Activated T-helper 1 cell treated with anti-CD3 and anti-CD28 coated beads, Interleukin-2, amount 50 U/mL, for 16 hours (primary cell): ENCODE measurements at regions not wholly inside any gene's neighbourhood (a gene's known extent, or its start where the extent isn't known, plus 50 kb on each side); places are given as distances from the start of the nearest gene placed in this dataset.
"Not testable (repeated sequence)": the region's sequence is repeated elsewhere in the genome, so short reads cannot be mapped to it uniquely, and the experiment has no call there.

Experiments used
- DNase-seq, 2 donors: peaks; one replicate each; pipeline ENCODE4 v3.0.0-alpha.2; 2020; ENCODE audit warnings: low read depth in 1 of 2, low spot score in 1 of 2

DNA sequence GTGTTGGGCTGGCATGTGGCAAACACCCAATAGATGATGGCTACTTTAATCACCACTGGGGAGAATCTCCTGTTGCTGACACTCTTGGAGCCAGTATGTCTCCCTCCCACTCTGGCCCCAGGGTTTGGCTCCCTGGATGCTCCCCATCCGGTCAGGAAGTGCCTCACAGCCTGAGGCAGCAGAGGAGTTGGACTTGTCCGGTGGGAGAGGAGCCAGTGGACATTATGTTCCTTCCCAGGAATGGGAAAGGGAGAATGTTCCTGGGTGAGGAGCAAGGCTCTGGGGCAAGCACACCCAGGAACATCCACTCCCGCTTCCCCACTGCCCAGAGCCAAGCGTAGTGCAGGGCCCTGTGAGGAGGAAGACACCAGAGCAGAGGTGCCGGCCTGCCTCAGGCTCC lies 84.6 kb upstream of the NAV2 start:
- no peak for DNase-seq

DNA sequence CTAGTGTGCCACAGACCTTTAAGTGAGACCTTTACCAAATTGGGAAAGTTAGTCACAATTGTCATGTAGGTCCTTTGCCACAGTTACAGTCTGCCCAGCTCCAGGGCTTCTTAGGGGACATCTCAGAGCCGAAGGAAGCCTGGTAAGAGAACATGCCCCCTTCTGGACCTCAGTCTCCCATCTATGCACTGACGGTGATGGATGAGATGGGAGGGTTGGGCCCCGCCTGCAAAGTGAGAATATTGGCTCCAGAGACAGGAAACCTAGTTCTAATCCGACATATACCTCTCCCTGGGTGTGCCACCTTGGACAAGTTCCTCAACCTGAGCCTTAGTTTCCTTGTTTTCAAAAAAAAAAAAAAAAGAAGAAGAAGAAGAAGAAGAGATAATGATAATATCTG lies 85.1 kb upstream of the NAV2 start:
- DNase-seq: no peak

DNA sequence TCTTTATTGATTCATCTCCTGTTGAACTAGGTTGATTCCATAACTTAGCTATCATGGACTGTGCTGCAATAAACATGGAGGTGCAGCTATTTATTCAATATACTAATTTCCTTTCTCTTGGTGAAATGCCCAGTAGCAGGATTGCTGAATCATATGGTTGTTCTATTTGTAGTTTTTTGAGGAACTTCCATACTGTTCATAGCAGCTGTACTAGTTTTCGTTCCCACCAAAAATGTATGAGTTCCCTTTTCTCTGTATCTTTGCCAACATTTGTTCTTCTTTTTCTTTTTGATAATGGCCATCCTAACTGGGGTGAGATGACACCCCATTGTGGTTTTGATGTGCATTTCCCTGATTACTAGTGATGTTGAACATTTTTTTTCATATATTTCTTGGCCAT lies 87.2 kb upstream of the NAV2 start:
- DNase-seq: no peak

DNA sequence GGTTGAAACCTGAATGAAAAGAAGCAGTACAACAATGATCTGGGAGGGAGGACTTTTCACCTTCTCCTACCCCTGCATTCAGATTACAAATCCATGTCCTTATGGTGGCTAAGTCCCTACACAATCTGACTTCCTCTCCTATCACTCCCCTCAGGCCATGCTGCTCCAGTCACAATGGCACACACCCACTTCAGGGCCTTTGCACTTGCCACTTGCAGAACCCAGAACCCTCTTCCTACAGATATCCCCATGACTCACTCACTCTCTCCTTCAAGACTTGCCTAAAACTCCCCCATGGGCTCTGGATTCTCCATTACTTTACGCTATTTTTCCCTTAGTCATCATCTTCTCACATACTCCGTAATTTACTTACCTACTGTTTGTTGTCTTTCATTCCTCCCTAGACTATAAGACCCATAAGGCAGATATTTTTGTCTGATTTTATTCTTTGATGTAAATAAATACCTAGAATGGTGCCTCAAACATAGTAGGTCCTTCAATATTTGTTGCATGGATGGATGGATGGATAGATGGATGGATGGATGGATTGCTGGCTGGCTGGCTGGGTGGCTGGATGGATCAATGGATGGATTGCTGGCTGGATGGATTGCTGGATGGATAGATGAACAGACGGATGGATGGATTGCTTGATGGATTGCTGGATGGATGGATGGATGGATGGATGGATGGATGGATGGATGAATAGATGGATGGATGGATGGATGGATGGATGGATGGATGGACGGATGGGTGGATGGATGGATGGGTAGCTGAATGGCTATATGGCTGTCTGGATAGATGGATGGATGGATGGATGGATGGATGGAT lies 94.7 kb upstream of the NAV2 start:
- no peak for DNase-seq

DNA sequence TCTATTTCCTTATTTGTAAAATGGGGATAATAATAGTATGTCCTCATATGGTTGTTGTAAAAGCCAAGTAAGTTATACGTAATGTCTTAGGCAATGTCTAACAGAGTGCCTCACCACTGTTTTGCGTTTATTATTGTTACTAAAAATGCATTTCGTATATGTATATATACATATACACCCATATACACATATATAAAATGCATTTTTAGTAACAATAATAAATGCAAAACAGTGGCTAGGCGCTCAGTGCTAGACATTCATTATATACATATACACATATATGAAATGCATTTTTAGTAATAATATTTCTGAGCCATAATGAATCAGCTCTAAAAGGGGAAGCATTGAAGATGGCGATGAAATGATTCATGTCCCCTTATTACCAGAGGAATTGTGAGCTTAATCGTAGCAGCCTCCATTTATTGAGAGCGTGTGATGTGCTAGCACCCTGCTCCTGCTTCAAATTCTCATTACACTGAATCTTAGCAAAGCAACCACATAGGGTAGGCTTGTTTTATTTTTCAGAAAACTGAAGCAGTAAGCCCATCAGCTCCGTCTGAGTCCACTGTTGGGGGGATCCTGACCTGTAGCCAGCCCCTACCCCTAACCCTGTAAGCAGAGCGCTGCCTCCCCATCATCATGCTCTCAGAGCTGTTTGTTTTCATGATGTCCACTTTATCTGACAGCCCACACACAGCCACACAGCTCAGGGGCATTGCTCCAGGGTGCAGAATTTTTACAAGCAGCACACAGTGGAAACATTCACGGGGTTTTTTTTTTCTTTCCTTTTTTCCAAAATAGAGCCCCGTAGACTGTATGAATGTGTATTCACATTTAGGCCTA lies 97.1 kb upstream of the NAV2 start:
- no peak for DNase-seq

DNA sequence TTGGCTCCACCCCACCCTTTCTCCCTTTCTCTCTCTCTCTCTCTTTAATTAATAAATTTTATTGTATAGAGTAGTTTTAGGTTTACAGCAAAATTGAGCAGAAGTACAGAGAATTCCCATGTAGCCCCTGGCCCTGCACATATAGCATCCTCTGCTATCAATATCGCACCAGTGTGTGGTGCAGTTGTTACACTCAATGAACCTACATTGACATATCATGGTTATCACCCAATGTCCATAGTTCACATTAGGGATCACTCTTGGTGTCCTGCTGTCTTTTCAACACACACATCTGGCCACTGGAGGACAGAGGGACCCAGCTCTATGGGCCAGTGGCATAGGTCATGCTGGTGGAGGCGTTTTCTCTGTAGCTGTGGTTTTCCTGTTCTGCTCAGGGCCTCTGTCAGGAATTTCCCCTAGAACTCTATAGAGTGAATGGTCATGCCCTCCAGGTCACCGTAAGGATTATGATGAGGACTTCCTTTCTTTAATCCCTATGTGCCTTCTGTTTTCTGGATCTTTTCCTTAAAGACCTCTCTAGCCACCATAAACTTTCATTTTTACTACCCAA lies 98.2 kb upstream of the NAV2 start:
- DNase-seq: no peak

DNA sequence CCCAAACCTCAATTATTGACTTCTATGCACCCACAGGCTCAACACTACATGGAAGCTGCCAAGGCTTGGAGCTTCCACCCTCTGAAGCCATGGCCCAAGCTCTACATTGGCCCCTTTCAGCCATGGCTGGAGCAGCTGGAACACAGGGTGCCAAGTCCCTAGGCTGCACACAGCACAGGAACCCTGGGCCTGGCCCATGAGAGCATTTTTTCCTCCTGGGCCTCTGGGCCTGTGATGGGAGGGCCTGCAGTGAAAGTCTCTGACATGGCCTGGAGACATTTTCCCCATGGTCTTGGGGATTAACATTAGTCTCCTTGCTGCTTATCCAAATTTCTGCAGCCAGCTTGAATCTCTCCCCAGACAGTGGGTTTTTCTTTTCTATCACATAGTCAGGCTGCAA lies 100.6 kb upstream of the NAV2 start:
- DNase-seq: not testable (repeated sequence)

DNA sequence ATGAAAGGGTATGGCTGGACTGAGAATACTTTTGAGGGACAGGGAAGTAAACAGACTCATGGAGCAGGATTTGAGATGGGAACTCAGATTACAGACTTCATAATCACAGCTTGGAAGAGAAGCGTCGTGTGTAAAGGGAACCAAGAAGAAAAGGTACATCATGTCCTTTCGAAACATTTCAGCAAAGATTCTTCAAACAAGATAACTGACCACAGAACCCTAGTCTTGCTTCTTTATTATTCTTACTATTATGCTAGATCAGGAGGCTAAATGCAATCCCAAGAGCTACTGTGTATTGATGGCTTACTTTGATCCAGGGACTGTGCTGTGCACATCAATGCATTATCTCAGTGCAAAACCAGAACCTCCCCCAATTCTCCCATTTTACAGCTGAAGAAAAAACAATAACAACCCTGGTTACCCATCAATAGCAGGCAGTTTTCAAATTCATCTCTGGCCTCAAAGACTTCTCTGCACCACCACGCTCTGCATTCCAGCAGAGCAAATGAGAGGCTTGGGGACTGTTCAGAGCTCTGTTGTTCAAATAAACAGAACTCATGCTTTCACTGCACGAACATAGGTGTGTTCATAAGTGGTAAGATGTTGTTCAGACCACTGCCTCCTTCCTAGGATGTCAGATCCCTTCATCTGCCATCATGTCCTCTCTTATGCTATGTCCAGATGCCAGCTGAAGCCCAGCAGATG lies 104.8 kb upstream of the NAV2 start:
- no peak for DNase-seq

DNA sequence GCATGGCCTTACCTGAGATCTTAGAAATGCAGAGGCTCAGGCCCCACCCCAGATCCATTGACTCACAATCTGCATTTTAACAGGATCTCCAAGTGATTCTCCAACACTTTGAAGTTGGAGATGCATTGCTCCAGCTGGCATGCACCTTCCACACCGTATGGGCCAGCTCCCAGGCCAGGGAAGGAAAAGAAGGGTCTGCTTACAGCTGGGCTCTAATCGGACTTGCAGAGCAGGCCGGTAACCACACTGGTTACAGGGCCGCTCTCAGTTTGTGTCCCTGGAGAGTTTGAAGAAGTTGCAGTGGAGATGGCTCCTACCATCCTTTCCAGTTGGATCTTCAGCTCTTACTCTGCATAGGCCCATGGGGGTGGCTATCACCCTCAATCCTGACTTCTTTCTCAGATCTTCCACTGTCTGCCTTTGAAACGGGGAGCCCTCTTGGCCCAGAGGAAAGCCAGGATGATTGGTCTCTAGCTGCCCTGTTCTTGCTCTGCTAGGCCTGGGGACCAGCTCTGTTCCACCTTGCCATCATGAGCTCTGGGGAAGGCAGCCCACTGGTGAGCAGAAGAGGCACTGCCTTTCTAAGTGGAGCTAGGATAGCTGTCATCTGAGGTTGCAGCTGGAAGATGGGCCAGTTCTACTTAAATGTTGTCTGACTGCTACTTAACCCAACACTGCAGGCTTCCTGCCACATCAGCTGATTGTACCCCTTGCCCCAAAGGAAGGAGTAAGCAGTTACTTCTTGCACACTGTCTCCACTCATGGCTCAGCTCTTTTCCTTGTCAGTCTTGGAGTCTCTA lies 105.6 kb upstream of the NAV2 start:
- no peak for DNase-seq

DNA sequence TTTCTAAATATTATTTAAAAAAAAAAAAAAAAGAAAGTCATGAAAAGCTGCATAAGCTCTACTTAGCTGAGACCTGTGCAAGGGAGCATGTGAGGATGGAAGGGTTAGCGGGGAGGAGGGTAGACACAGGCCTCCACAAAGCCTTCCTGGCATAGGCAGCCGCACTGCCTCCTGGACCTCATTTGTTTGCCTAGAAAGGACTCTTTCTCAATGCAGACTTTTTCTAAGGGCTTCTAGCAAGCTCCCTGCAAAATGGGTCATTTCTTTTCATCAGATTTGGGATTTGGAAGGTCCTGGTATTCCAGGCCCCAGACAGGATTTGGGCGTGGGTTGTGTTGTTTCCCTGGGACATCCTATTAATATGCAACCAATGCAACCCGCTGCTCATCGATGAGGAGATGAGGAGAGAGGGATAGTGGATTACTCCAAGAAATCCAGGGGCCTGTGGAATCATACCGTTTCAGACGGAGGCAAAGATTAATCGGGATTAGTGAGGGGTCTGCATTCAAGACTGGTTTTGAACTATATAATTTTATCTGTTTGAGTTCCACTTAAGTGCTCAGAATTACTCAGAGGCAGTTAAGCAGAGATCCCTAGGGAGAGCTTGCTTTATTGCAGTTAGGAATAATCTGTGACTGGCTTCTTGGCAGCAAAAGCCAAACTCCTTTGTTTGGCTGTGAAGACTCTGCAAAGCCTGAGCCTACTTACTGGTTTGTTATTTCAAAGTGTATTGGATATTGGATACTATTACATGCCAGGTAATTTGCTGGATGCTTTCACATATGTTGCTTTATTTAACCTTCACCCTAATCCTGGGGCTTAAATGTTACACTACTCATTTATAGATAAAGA lies 106.9 kb upstream of the NAV2 start:
- DNase-seq: no peak

DNA sequence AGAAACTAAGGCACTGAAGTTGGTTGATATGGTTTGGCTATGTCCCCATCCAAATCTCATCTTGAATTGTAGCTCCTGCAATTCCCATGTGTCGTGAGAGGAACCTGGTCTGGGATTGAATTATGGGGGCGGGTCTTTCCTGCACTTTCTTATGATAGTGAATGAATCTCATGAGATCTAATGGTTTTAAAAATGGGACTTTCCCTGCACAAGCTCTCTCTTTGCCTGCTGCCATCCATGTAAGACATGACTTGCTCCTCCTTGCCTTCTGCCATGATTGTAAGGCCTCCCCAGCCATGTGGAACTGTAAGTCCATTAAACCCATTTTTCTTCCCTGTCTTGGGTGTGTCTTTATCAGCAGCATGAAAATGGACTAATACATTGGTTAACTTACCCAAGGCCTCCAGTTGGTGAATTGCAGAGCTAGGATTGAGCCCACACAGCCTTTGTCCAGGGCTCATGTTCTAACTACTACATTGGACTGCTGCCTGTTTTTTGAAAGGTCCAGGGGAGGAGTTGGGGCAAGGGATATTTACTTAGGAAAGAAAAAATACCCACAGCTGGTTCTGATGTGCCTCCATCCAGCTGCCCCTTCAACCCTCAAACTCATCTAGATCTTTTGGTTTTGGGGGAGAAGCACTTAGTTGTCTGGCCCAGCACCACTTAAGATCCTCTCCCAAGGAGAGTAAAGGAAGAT lies 107.8 kb upstream of the NAV2 start:
- no peak for DNase-seq

DNA sequence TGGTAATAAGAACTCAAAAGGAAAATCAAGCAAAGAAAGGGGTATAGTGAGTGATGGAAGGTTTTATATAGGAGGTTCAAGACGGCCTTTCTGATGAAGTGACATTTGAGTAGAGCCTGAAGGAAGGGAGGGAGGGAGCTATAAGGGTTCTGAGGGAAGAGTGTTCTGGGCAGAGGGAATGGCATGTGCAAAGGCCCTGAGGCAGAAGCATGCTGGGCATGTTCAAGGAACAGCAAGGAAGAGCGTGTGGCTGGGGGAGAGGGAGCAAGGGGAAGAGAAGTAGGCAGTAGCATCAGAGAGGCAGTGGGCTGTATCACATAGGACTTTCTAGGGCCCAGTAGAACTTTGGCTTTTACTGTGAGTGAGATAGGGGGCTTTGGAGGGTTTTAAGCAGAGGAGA lies 108.9 kb upstream of the NAV2 start:
- DNase-seq: no peak

DNA sequence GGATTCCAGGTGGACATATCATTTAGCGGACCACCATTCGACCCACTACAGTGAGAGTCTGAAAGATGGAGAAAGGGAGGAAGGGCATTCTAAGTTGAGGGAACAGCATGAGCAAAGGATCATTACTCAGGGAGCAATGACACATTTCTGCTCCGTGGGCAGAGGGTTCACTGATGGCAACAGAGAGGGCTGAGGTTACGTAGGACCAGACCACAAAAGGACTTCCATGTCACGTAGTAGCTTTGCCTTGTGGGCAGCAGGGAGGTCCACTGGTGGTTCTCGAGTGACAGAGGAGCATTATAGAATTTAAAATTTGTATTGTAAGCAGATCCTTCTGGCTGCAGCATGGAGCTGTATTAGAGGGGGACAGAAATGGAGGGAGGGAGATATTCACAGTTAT lies 109.7 kb upstream of the NAV2 start:
- DNase-seq: no peak

DNA sequence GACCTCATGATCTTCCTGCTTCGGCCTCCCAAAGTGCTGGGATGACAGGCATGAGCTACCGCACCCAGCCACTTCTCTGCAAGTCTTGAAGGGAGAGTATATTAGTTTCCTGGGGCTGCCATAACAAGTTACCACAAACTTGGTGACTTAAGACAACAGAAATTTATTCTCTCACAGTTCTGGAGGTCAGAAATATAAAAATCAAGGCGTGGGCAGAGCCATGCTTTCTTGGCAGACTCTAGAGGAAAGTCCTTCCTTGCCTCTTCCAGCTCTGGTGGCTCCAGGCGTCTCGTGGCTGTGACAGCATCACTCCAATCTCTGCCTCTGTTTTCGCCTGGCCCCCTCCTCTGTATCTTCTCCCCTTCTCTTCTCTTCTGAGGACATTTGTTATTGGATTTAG lies 110.2 kb upstream of the NAV2 start:
- no peak for DNase-seq

DNA sequence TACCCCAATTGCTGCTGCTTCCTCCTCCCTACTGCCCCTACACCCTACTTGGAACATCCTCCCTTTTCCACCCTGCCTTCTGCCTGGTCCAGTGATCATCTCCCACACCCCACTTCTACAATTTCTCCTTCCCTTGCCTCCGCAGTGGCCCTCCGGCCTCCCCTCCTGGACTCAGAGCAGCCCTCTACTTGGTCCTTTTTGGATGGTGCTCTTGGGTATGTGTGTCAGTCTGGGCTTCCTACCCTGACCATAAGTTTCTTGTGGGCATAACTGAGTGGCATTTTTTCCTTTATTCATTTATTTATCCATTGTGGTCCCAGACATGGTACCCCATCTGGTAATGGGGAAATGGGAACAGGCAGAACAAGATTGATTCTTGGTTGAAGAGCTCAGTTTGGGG lies 111.4 kb upstream of the NAV2 start:
- DNase-seq: no peak

DNA sequence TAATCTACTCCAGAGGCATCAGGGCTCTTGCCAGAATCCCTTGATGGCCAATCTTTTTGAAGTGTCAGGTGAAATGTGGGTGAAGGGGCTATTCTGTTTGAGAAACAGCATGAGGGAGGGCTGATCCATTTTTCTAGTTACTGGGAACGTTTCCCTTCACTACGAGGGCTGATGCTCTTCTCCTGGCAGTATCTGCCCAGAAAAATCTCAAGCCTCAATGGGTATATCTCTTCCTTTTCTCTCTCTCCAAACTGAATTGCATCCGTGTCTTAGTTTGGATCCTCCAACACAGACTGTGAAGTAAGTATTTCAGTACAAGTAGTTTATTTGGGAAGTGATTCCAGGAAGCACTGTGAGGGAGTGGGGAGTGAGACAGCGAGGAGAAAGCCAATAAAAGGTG lies 113.0 kb upstream of the NAV2 start:
- no peak for DNase-seq

DNA sequence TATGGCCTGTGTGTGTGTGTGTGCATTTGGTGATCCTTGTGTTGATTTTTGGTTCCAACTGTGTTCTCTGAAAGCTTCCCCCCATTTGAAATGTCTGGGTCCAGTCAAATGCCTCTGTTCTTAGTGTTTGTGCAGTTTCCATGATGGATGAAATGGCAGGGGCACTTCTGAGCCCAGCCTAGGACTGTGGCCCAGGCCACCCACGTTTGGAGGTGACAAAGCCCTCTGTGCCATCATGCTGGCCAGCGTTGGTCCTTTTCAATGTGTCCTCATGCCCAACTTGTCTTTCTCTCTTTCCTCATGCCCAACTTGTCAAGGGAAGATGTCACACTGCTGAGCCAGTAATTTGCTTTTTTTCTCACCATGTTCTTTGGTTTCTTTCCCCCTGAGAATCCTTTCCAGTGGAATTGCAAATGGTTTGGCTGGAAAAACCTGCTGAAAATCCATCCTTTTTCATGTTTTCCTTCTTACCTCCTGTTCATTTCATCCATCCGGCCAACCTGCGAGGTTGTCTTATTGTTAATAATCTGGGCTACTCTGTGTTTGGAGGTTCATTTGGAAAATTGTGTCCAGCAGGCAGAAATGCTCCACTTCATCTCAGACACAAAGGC lies 113.7 kb upstream of the NAV2 start:
- no peak for DNase-seq

DNA sequence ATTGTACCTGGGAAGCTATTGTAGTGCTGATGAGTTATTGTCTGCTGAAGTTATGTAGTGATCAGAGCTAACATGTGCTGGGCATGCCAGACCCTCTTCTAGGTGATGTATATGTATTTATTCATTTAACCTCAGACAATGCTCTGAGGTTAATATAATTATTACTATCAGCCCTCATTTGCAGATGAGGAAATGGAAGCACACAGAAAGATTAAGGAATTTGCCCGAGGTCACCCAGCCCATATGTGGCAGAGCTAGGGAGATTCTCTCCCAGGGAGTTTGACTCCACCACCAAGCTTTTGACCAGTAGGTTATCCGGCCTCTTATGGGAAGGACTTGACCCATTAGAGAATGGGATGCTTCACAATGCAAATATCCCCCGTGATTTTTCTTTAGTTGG lies 114.2 kb upstream of the NAV2 start:
- DNase-seq: no peak

DNA sequence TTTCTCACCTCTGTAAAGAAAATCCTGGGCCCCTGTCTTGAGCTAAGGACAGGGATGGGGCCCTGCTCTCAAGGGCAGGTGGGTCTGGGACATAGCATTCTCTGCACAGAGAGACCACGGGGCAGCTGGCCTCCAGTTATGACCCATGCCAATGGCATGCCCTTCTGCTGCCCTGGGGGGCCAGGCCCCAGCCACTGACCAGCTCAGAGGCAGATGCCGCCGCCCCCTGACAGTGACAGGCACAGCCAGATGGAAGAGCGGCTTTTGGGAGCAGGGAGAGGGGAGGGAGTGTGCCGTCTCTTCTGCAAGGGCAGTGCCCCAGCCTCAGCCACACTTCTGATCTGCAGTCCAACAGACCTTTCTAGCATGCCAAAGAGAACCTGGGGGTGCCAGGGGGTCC lies 114.8 kb upstream of the NAV2 start:
- DNase-seq: no peak
